GM18868 (cell line): ENCODE measurements at regions not wholly inside any gene's neighbourhood (a gene's known extent, or its start where the extent isn't known, plus 50 kb on each side); places are given as distances from the start of the nearest gene placed in this dataset.
"Not testable (repeated sequence)": the region's sequence is repeated elsewhere in the genome, so short reads cannot be mapped to it uniquely, and the experiment has no call there.

ENCODE experiments used
- ATAC-seq: cut with Tn5 transposase; IDR thresholded peaks from one replicate; pipeline ENCODE4 v1.9.1; 2021; ENCODE audit warnings: mild to moderate bottlenecking, moderate library complexity; ENCODE audit not compliant: unreplicated experiment

GRCh38 chr6:51049288-51049982 is 230.8 kb downstream of the TFAP2B start:
- ATAC-seq = no peak

GRCh38 chr6:51049983-51050877 is 231.6 kb downstream of the TFAP2B start:
- ATAC-seq = no peak

- ATAC-seq = not testable (repeated sequence)
Measured at GRCh38 chr6:51052716-51053115, 234.0 kb downstream of the TFAP2B start.

- not testable (repeated sequence) for ATAC-seq
Measured at GRCh38 chr6:51055316-51055715, 236.6 kb downstream of the TFAP2B start.

GRCh38 chr6:51057296-51057695 is 238.6 kb downstream of the TFAP2B start:
- no peak for ATAC-seq

- ATAC-seq = no peak
Measured at GRCh38 chr6:51060262-51060762, 241.6 kb downstream of the TFAP2B start.

- ATAC-seq = no peak
Measured at GRCh38 chr6:51062166-51062722, 243.6 kb downstream of the TFAP2B start.

GRCh38 chr6:51077821-51078518 is 259.3 kb downstream of the TFAP2B start:
- no peak for ATAC-seq

GRCh38 chr6:51090343-51090742 is 271.7 kb downstream of the TFAP2B start:
- ATAC-seq = no peak

- ATAC-seq = no peak
Measured at GRCh38 chr6:51093871-51094270, 275.2 kb downstream of the TFAP2B start.

GRCh38 chr6:51094271-51094670 is 275.6 kb downstream of the TFAP2B start:
- ATAC-seq = no peak

GRCh38 chr6:51098246-51098645 is 279.6 kb downstream of the TFAP2B start:
- ATAC-seq = no peak

- ATAC-seq = no peak
Measured at GRCh38 chr6:51098791-51099190, 280.1 kb downstream of the TFAP2B start.

GRCh38 chr6:51099201-51099600 is 280.5 kb downstream of the TFAP2B start:
- no peak for ATAC-seq

GRCh38 chr6:51105357-51105756 is 286.7 kb downstream of the TFAP2B start:
- no peak for ATAC-seq

- ATAC-seq = no peak
Measured at GRCh38 chr6:51107769-51108203, 289.1 kb downstream of the TFAP2B start.

- no peak for ATAC-seq
Measured at GRCh38 chr6:51108563-51109234, 290.0 kb downstream of the TFAP2B start.

- ATAC-seq = no peak
Measured at GRCh38 chr6:51112731-51113130, 294.1 kb downstream of the TFAP2B start.

GRCh38 chr6:51116723-51117122 is 298.1 kb downstream of the TFAP2B start:
- ATAC-seq = no peak

- no peak for ATAC-seq
Measured at GRCh38 chr6:51118792-51119191, 300.1 kb downstream of the TFAP2B start.
